SKM-1 treated with dmso at 0.1 percent for 144 hours (cell line): ENCODE measurements at regions not wholly inside any gene's neighbourhood (a gene's known extent, or its start where the extent isn't known, plus 50 kb on each side); places are given as distances from the start of the nearest gene placed in this dataset.

Source experiments
- DNase-seq: peaks from one replicate; lab custom pipeline; 2025; ENCODE audit not compliant: unreplicated experiment; lab: John Stamatoyannopoulos, UW

DNA sequence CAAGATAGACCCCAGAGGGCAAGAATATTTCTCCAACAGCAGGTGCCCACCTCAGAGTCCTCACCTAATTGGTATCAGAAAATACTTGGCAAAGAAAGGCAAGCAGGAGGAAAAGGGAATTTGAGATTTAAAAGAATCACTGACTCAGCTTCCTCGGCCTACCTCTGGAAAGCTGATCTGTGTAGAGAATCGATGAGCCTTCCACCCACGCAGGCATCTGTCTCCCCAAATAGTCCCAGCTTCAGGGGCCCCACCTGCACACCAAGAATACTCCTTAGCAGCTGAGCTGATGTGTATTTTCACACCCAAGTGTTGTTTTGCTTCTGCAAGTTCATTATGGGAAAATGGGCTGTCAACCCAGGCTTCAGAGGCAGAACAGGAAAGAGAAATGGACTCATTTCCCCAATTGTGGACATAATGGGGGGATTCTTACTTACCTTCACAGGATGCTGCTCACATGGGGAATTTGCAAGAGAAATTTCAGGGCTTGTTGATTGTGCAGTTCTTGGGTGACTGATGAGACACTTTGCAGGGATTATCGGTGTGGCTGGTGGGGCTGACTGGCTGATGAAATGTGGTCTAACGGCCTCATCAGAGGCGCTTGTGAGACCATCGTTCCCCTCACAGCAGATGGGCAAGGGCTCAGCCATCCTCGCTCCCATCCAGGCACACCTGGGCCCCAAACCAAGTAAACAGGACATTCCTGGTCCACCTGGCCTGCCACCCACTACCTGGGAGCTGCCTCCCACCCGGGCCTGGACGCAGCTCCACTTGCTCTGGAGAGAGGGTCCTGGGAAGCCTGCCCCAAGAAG is 436.3 kb downstream of the PTPRU start:
- DNase-seq = no peak

DNA sequence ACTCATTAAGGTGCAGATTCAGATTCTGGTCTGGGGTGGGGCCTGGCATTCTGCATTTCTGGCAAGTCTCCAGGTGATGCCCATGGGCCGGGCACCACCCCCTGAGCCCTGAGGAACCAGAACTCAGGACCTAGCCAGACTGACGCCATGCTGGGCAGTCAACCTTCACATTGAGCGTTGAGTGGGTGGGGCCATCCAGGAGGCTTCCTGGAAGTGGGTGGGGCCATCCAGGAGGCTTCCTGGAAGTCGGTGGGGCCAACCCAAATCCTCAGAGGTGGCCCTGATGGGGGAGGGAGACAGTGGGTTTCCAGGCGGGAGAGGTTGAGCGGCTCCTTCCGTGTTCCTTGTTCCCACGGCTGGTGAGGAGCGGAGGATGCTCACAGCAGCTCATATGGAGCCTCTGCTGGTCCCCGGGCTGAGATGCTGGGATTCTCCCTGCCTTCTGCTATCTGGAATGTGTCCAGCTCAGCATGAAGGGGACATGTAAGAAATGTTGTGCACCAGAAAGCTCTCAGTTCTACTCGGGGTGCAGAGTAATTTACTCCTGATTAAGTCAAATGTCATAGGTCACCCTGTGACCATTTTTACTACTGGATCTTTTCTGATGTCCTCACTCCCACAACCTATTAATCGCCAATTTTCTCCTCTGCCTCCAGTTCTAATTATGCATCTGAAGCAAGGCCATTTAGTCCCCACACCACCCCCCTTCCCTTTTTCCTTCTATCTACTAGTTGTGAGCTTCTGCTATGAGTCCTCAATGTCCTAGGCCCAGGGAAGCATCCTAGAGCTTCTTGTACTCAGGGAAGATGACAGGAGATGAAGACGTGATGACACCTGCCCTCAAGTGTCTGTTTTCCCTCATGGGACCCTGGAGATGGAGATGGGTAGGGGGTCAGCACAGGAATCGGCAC is 435.4 kb downstream of the PTPRU start:
- no peak for DNase-seq

- no peak for DNase-seq
Observed at GRCh38 chr1:29670752-29671151, 434.4 kb downstream of the PTPRU start.

DNA sequence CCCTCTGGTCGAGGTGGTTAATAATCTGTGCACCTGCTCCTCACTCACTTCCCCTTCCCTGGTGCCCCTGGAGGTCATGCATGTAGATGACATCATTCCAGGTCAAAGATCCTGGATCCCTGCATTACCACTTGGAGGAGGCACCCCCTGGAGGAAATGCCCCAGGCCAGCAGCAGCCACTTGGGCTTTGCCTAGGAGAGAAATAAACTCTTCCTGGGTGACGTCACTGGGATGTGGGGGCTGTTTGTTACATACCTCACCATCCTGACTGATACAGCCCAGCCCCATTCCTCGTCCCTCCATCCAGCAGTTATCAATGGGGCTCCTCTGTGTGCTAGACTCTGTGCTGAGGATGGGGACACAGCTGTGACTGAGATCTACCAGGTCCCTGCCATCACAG is 433.6 kb downstream of the PTPRU start:
- DNase-seq = no peak

DNA sequence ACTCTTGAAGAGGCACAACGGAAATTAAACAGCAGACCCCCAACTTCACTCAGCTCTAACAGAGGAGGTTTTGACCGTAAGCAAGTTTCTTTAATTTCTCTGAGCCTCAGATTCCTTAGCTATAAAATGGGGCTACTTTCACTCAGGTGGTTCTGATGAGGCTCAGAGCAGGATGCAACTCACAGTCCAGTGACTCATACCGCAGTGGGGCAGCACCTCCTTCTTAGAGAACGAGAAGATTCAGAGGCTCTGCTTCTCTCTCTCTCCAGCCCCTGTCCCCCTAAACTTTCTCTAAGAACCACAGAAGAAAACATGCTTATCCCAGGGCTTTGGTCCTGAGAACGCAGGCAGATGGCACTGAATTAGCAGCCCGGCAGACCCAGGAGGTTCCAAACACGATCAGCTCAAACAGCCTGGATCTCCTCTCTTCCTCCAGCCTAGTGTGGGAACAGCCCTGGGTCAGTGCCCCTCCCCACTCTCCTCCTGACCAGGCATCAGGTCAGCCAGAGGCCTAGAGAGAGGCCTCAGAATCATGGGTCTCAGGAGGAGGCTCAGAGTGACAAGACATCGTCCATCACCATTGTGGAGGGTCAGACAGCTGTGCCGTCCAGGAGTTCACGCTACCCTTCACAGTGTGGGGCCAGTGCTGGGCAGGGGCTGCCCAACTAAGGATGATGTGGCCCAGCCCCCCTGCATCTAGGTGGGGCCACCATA is 433.0 kb downstream of the PTPRU start:
- DNase-seq = no peak

DNA sequence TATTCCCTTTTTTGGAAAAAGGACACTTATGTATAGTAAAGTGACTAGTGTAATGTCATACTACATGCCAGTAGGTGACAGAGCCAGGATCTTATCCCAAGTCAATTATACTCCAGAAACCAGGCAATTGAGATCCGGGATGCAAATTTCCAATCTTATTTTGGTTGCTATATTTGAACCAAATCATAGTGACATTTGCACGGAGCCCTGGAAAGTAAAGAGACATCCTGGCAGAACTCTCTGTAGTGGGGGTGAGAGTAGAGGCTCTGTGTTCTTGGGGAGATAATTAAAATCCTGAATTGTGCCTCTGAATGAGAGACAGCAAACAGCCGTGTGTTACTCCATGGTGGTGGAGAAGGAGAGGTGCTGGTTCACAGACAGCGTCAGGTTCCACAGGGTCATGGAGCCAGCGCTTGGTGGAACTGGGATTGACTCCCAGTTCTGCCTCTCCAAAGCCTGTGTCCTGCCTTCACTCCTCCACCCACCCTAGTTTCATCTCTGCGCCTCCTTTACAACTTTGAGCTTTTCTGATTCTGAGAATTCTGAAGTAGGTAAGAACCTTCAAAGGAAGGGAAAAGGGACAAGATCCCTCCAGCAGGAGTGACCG is 432.3 kb downstream of the PTPRU start:
- no peak for DNase-seq

GRCh38 chr1:29667951-29668350 is 431.6 kb downstream of the PTPRU start:
- DNase-seq = no peak

DNA sequence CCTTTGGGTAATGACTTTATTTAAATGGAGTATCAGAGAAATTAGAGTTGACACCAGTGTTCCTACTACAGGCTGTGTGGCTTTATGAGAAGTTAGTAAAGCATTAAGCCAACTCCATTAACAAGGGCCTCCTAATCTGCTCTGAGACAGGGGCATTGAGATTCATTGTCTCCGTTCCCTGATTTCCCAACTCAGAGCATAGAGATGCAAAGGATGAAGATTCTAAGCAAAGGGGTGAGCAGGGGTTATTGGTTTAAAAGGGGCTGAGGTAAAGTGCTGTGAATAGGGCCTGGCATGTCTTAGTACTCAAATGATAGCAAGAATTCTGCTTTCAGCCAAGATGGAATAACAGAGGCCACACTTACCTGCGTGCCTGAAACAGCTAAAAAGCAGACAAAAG is 428.4 kb downstream of the PTPRU start:
- DNase-seq = no peak

- DNase-seq = no peak
Observed at GRCh38 chr1:29658688-29659087, 422.4 kb downstream of the PTPRU start.

- no peak for DNase-seq
Observed at GRCh38 chr1:29657816-29658215, 421.5 kb downstream of the PTPRU start.

DNA sequence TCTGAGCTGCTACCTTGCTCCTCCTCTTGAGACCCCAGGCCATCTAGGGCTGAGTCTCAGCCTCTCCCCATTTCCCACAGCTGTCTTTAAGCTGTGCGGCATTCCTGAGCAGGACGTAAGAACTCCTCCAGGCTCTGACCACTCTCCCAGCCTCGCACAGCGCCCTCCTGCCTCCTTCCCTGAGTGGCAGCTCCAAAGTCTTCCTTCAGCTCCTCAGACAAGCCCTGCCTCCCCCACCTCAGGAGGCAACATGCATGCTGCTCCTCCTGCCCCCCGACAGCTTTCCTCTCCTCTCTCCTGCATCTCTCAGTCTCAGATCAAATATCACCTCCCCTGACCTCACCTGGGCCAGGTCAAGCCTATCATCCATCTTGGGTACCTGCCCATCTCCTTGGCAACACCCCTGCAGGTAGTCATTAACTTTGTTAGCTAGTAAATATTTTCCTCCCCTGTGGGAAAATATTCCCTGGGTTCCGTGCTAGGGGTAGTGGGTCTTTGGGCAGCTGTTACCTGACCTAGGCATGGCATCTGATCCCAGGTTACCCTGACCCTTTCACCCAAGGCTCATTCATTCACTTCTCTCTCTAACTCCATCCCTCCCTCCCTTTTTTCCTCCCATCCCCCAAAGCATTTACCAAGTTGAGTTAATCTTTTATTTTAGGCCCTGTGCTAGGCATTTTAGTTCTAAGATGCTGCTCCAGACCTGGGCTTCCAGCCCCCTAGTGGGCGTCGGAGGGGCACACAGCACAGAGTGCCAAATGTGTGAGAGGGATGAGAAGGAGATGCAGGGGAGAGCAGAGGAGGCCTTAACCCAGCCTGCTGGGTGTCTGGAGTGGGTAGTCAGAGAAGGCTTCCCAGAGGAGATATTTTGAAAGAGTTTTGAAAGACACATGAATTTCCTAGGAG is 419.9 kb downstream of the PTPRU start:
- DNase-seq = no peak

- no peak for DNase-seq
Observed at GRCh38 chr1:29655145-29655544, 418.8 kb downstream of the PTPRU start.

GRCh38 chr1:29653886-29654450 is 417.6 kb downstream of the PTPRU start:
- DNase-seq = no peak

GRCh38 chr1:29653034-29653810 is 416.9 kb downstream of the PTPRU start:
- DNase-seq = no peak

- DNase-seq = no peak
Observed at GRCh38 chr1:29651684-29652665, 415.7 kb downstream of the PTPRU start.

GRCh38 chr1:29651246-29651645 is 414.9 kb downstream of the PTPRU start:
- DNase-seq = no peak

- DNase-seq = no peak
Observed at GRCh38 chr1:29650476-29650875, 414.2 kb downstream of the PTPRU start.

GRCh38 chr1:29650041-29650400 is 413.7 kb downstream of the PTPRU start:
- DNase-seq = no peak
